Keratinocyte (primary cell): ENCODE measurements at regions not wholly inside any gene's neighbourhood (a gene's known extent, or its start where the extent isn't known, plus 50 kb on each side); places are given as distances from the start of the nearest gene placed in this dataset.

ENCODE experiments used
- DNase-seq: peaks from one replicate; pipeline ENCODE4 v3.0.0-alpha.2; 2011; ENCODE audit warnings: low read depth, missing footprints, low spot score
- FAIRE-seq: peaks from 2 replicates; lab custom pipeline; 2011; peaks lifted over from hg19 to GRCh38; lab: Jason Lieb, UNC
- H2AFZ ChIP-seq: 2 replicates; pipeline ENCODE4 v1.6.0; 2012; ENCODE audit warnings: low read length, control low read depth, inconsistent platforms; ENCODE audit not compliant: control insufficient read depth
- H3K27ac ChIP-seq: 2 replicates; pipeline ENCODE4 v1.5.1; 2011; ENCODE audit warnings: low read length; ENCODE audit not compliant: control insufficient read depth, insufficient read depth
- H3K27me3 ChIP-seq: 3 replicates; pipeline ENCODE4 v1.6.0; 2011; ENCODE audit warnings: low read length; ENCODE audit not compliant: control insufficient read depth, insufficient read depth; ENCODE audit errors: extremely low read depth
- H3K36me3 ChIP-seq, 2 experiments: 2 replicates in 1 of 2; 3 replicates in 1 of 2; pipeline ENCODE4 v1.5.1; 2011; ENCODE audit warnings: low read length in 2 of 2, mild to moderate bottlenecking in 1 of 2; ENCODE audit not compliant: control insufficient read depth in 2 of 2, insufficient read depth in 2 of 2; ENCODE audit errors: extremely low read depth in 1 of 2
- H3K4me1 ChIP-seq: 3 replicates; pipeline ENCODE4 v1.5.1; 2011; ENCODE audit warnings: low read length; ENCODE audit not compliant: control insufficient read depth, insufficient read depth; ENCODE audit errors: extremely low read depth
- H3K4me2 ChIP-seq: 3 replicates; pipeline ENCODE4 v1.6.0; 2011; ENCODE audit warnings: low read depth, low read length; ENCODE audit not compliant: control insufficient read depth, insufficient read depth; ENCODE audit errors: extremely low read depth
- H3K4me3 ChIP-seq, 3 experiments: fragments of 200-600 bp in 1 of 3; sonication (generic) in 1 of 3; 2 replicates in 2 of 3; 3 replicates in 1 of 3; pipeline ENCODE4 v1.5.1; 2011 to 2016; ENCODE audit warnings: low read length in 3 of 3, mild to moderate bottlenecking in 3 of 3, control low read depth in 2 of 3, inconsistent platforms in 1 of 3, low read depth in 1 of 3, mixed read lengths in 1 of 3, mixed run types in 1 of 3, moderate library complexity in 1 of 3; ENCODE audit not compliant: control insufficient read depth in 2 of 3, insufficient read depth in 2 of 3; ENCODE audit errors: extremely low read depth in 1 of 3
- H3K79me2 ChIP-seq: 2 replicates; pipeline ENCODE4 v1.6.0; 2012; ENCODE audit warnings: low read length; ENCODE audit not compliant: control insufficient read depth, insufficient read depth
- H3K9ac ChIP-seq: 3 replicates; pipeline ENCODE4 v1.6.0; 2011; ENCODE audit warnings: low read length; ENCODE audit not compliant: control insufficient read depth, insufficient read depth; ENCODE audit errors: extremely low read depth
- H3K9me1 ChIP-seq: 3 replicates; pipeline ENCODE4 v1.6.0; 2011; ENCODE audit warnings: low read length; ENCODE audit not compliant: control insufficient read depth, insufficient read depth; ENCODE audit errors: extremely low read depth
- H3K9me3 ChIP-seq: 2 replicates; pipeline ENCODE4 v1.5.1; 2012; ENCODE audit warnings: low read depth, low read length; ENCODE audit not compliant: control insufficient read depth
- H4K20me1 ChIP-seq: 3 replicates; pipeline ENCODE4 v1.6.0; 2011; ENCODE audit warnings: low read length; ENCODE audit not compliant: control insufficient read depth, insufficient read depth; ENCODE audit errors: extremely low read depth
- CTCF ChIP-seq, 3 experiments: IDR thresholded peaks in 1 of 3; conservative IDR thresholded peaks in 1 of 3; optimal IDR thresholded peaks in 1 of 3; 2 replicates in 2 of 3; 3 replicates in 1 of 3; pipeline versions ENCODE3 to v1.5.1; 2011; ENCODE audit warnings: low read length in 3 of 3, mild to moderate bottlenecking in 3 of 3, moderate library complexity in 2 of 3, control low read depth in 1 of 3, inconsistent platforms in 1 of 3; ENCODE audit not compliant: insufficient read depth in 2 of 3; ENCODE audit errors: extremely low read depth in 1 of 3
- EZH2 ChIP-seq: IDR thresholded peaks from one replicate; pipeline ENCODE4 v1.6.1; 2012; ENCODE audit warnings: inconsistent platforms, mild to moderate bottlenecking, low read length, moderate library complexity
- dilution Hi-C: fragments of 300-500 bp; cut with MboI; formaldehyde crosslinking; loops from one replicate; pipeline ENCODE4 v1.7.0; 2020; ENCODE audit warnings: low sequenced_read_pairs; ENCODE audit not compliant: extremely low pct_ligation_motif_present

- TF ChIP-seq CTCF (optimal IDR thresholded peaks at IDR 0.05 in 1 of 3, IDR thresholded peaks at IDR 0.05 in 1 of 3, conservative IDR thresholded peaks at IDR 0.05 in 1 of 3; ENCODE audit: extremely low read depth in 1 of 3, insufficient read depth in 2 of 3, low read length in 3 of 3) (peak; percentile 23 to 45 (median 26)), EZH2 (no peak)
- H3K27ac ChIP-seq = no peak overlapping the region
- H3K9ac ChIP-seq = no peak overlapping the region
- FAIRE-seq = no peak
- H3K9me1 ChIP-seq = no peaks in the 10 kb centered on the region
- DNase-seq = no peak
- H3K36me3 ChIP-seq = no peaks in the 10 kb centered on the region
- H3K9me3 ChIP-seq = no peaks in the 10 kb centered on the region
- H3K27me3 ChIP-seq = no peaks in the 10 kb centered on the region
- H2AFZ ChIP-seq = no peak overlapping the region
- H3K4me2 ChIP-seq = no peak overlapping the region
- no peaks in the 10 kb centered on the region for H4K20me1 ChIP-seq
- dilution Hi-C loops = no loop called here
- H3K4me1 ChIP-seq = no peaks in the 10 kb centered on the region
- H3K4me3 ChIP-seq = no peak overlapping the region
- H3K79me2 ChIP-seq = no peaks in the 10 kb centered on the region
These were observed 594.9 kb downstream of the REEP3 start for GRCh38 chr10:64115908-64116643.

DNA sequence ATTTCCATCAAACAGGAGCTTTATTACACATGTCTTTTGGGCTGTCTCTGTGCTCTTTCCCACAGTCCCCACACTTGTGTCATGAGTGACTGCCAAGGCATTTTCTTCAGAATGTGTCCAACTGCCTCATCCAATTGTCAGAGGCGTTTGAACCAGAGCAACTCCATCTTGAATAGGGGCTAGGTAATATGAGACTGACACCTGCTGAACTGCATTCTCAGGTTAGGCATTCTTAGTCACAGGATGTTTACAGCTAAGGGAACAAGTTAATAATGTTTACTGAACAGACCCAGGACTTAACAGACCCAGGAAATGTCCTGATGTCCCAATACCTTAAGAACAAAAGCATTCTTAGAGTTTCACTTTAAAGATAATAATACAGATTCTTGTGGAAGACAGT lies 595.5 kb downstream of the REEP3 start:
- H3K27me3 ChIP-seq = no peaks in the 10 kb centered on the region
- H3K4me3 ChIP-seq = no peak overlapping the region
- no peaks in the 10 kb centered on the region for H3K36me3 ChIP-seq
- dilution Hi-C loops = no loop called here
- H3K9me3 ChIP-seq = no peaks in the 10 kb centered on the region
- TF ChIP-seq CTCF (optimal IDR thresholded peaks at IDR 0.05 in 1 of 3, IDR thresholded peaks at IDR 0.05 in 1 of 3, conservative IDR thresholded peaks at IDR 0.05 in 1 of 3; ENCODE audit: extremely low read depth in 1 of 3, insufficient read depth in 2 of 3, low read length in 3 of 3) = no peak
- no peak for TF ChIP-seq EZH2
- no peak overlapping the region for H2AFZ ChIP-seq
- H4K20me1 ChIP-seq = no peaks in the 10 kb centered on the region
- no peaks in the 10 kb centered on the region for H3K4me1 ChIP-seq
- no peaks in the 10 kb centered on the region for H3K9me1 ChIP-seq
- DNase-seq = no peak
- FAIRE-seq = no peak
- H3K79me2 ChIP-seq = no peaks in the 10 kb centered on the region
- no peak overlapping the region for H3K27ac ChIP-seq
- no peak overlapping the region for H3K9ac ChIP-seq
- H3K4me2 ChIP-seq = no peak overlapping the region
